ENCODE measurements at regions not wholly inside any gene's neighbourhood (a gene's known extent, or its start where the extent isn't known, plus 50 kb on each side); places are given as distances from the start of the nearest gene placed in this dataset.

DNA sequence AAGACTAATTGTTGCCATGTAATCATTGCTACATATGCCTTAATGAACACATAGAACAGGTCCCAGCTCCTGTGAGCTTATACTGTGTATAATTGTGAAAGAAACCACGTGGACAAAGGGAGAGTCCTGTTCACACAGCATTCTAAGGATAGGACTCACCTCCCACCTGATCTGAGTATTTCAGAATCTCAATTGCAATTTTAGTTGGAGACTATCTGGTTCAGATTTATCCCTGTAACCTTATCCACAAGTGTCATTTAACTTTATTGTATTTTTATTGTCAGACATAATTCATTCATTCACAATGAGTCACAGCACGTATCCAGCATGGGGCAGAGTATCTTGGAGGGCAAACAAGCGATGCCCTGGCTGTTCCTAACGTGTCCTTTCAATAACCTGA lies 448.3 kb downstream of the NTRK2 start:
- no peak overlapping the region for H3K9ac ChIP-seq (ENCODE audit: low read length in 3 of 3)
- H3K4me3 ChIP-seq (ENCODE audit: low read length in 3 of 3), result no peak overlapping the region
- intact Hi-C loops (cut with DNase I), result no loop called here
- DNase-seq (peak in 1 of 5 donors; percentile 14), FAIRE-seq (no peak)
- TF ChIP-seq, protein P1, sequence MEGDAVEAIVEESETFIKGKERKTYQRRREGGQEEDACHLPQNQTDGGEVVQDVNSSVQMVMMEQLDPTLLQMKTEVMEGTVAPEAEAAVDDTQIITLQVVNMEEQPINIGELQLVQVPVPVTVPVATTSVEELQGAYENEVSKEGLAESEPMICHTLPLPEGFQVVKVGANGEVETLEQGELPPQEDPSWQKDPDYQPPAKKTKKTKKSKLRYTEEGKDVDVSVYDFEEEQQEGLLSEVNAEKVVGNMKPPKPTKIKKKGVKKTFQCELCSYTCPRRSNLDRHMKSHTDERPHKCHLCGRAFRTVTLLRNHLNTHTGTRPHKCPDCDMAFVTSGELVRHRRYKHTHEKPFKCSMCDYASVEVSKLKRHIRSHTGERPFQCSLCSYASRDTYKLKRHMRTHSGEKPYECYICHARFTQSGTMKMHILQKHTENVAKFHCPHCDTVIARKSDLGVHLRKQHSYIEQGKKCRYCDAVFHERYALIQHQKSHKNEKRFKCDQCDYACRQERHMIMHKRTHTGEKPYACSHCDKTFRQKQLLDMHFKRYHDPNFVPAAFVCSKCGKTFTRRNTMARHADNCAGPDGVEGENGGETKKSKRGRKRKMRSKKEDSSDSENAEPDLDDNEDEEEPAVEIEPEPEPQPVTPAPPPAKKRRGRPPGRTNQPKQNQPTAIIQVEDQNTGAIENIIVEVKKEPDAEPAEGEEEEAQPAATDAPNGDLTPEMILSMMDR (IDR thresholded peaks at IDR 0.05; ENCODE audit: borderline replicate concordance, extremely low read depth, insufficient read depth), result no peak
- H3K27ac ChIP-seq (ENCODE audit: low read depth in 2 of 2, low read length in 2 of 2), result no peak overlapping the region
- no peaks in the 10 kb centered on the region for H3K27me3 ChIP-seq (ENCODE audit: control insufficient read depth, insufficient read depth, low read length)
- no peaks in the 10 kb centered on the region for H3K4me1 ChIP-seq (ENCODE audit: control insufficient read depth in 2 of 3, insufficient read depth in 2 of 3, low read depth in 1 of 3, low read length in 3 of 3)
- H3K36me3 ChIP-seq (ENCODE audit: control insufficient read depth in 2 of 3, insufficient read depth in 3 of 3, low read length in 3 of 3), result no peaks in the 10 kb centered on the region
- H3K9me3 ChIP-seq (ENCODE audit: control insufficient read depth in 2 of 3, insufficient read depth in 1 of 3, low read length in 3 of 3), result no peaks in the 10 kb centered on the region

DNA sequence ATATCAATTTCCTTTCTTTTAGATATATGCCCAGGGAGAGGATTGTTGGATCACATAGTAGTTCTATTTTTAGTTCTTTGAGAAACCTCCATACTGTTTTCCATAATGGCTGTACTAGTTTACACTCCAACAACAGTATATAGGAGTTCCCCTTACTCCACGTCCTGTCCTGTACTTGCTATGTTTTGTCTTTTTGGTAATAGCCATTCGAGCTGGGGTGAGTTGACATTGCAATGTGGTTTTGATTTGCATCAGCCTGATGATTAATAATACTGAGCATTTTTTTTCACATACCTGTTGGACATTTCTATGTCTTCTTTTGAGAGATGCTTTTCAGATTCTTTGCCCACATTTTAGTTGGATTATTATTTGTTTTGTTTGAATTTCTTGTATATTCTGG lies 445.9 kb downstream of the NTRK2 start:
- TF ChIP-seq, protein P1 (IDR thresholded peaks at IDR 0.05; ENCODE audit: borderline replicate concordance, extremely low read depth, insufficient read depth), result no peak
- no peaks in the 10 kb centered on the region for H3K9me3 ChIP-seq (ENCODE audit: control insufficient read depth in 2 of 3, insufficient read depth in 1 of 3, low read length in 3 of 3)
- H3K27me3 ChIP-seq (ENCODE audit: control insufficient read depth, insufficient read depth, low read length), result no peaks in the 10 kb centered on the region
- no peak overlapping the region for H3K4me3 ChIP-seq (ENCODE audit: low read length in 3 of 3)
- DNase-seq, result no peak
- H3K9ac ChIP-seq (ENCODE audit: low read length in 3 of 3), result no peak overlapping the region
- H3K36me3 ChIP-seq (ENCODE audit: control insufficient read depth in 2 of 3, insufficient read depth in 3 of 3, low read length in 3 of 3), result no peaks in the 10 kb centered on the region
- intact Hi-C loops (cut with DNase I), result no loop called here
- FAIRE-seq, result no peak
- H3K27ac ChIP-seq (ENCODE audit: low read depth in 2 of 2, low read length in 2 of 2), result no peak overlapping the region
- H3K4me1 ChIP-seq (ENCODE audit: control insufficient read depth in 2 of 3, insufficient read depth in 2 of 3, low read depth in 1 of 3, low read length in 3 of 3), result no peaks in the 10 kb centered on the region

DNA sequence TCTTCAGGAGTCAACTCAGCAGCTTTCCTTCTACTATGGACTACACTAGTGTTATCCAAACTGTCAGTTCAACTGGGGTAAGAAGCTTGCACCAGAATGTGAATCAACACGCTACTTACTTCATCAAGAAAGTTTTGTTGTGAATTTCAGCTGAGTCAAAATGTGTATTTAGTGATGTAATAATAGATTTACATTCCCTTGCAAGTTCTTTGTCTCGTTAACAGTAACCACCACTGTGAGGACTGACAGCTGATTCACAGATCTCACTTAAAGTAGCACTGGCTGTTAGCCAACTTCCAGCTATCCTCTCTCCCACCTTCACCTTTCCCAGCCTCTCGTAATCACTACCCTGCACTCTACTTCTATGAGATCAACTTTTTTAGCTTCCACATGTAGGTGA lies 445.3 kb downstream of the NTRK2 start:
- Histone ChIP-seq H3K36me3 (ENCODE audit: control insufficient read depth in 2 of 3, insufficient read depth in 3 of 3, low read length in 3 of 3) (no peaks in the 10 kb centered on the region), H3K9me3 (ENCODE audit: control insufficient read depth in 2 of 3, insufficient read depth in 1 of 3, low read length in 3 of 3) (no peaks in the 10 kb centered on the region), H3K27me3 (ENCODE audit: control insufficient read depth, insufficient read depth, low read length) (no peaks in the 10 kb centered on the region), H3K9ac (ENCODE audit: low read length in 3 of 3) (no peak overlapping the region), H3K4me1 (ENCODE audit: control insufficient read depth in 2 of 3, insufficient read depth in 2 of 3, low read depth in 1 of 3, low read length in 3 of 3) (no peaks in the 10 kb centered on the region), H3K4me3 (ENCODE audit: low read length in 3 of 3) (no peak overlapping the region), H3K27ac (ENCODE audit: low read depth in 2 of 2, low read length in 2 of 2) (no peak overlapping the region)
- FAIRE-seq (no peak), DNase-seq (no peak)
- intact Hi-C loops (cut with DNase I), result no loop called here
- TF ChIP-seq, protein P1 (IDR thresholded peaks at IDR 0.05; ENCODE audit: borderline replicate concordance, extremely low read depth, insufficient read depth), result no peak

DNA sequence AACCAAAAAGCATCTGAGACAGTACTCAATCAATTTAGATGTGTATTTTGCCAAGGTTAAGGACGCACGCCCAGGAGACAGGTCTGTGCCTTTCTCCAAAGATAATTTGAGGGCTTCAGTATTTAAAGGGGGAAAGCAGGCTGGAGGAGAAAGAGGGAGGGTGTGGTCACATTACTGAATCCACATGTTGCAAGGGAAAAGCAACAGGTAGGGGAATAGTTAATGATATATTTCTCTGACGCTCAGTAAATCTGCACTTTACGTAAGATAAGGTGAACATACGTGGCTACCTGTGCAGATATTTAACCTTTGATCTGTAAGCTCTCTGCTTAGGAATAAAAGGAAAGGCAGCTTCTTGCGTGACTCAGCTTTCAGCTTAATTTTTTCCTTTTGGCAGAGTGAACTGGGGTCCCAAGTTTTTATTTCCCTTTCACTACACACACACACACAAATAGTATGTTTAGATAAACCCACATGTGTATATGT lies 443.4 kb downstream of the NTRK2 start:
- no peak for FAIRE-seq
- no peaks in the 10 kb centered on the region for H3K4me1 ChIP-seq (ENCODE audit: control insufficient read depth in 2 of 3, insufficient read depth in 2 of 3, low read depth in 1 of 3, low read length in 3 of 3)
- H3K27ac ChIP-seq (ENCODE audit: low read depth in 2 of 2, low read length in 2 of 2), result no peak overlapping the region
- no peak for DNase-seq
- intact Hi-C loops (cut with DNase I), result no loop called here
- no peaks in the 10 kb centered on the region for H3K36me3 ChIP-seq (ENCODE audit: control insufficient read depth in 2 of 3, insufficient read depth in 3 of 3, low read length in 3 of 3)
- H3K27me3 ChIP-seq (ENCODE audit: control insufficient read depth, insufficient read depth, low read length), result no peaks in the 10 kb centered on the region
- H3K4me3 ChIP-seq (ENCODE audit: low read length in 3 of 3), result no peak overlapping the region
- H3K9me3 ChIP-seq (ENCODE audit: control insufficient read depth in 2 of 3, insufficient read depth in 1 of 3, low read length in 3 of 3), result no peaks in the 10 kb centered on the region
- TF ChIP-seq, protein P1 (IDR thresholded peaks at IDR 0.05; ENCODE audit: borderline replicate concordance, extremely low read depth, insufficient read depth), result no peak
- H3K9ac ChIP-seq (ENCODE audit: low read length in 3 of 3), result no peak overlapping the region
